ENCODE measurements at regions not wholly inside any gene's neighbourhood (a gene's known extent, or its start where the extent isn't known, plus 50 kb on each side); places are given as distances from the start of the nearest gene placed in this dataset.
A peak's percentile ranks its signal among the peaks of the same experiment; 100 is the strongest.

GRCh38 chr9:30714389-30714788, 1670.1 kb upstream of the ACO1 start:
- DNase-seq (ENCODE audit: low read depth) = no peak
- no peak overlapping the region for H3K4me3 ChIP-seq (ENCODE audit: low read depth, low read length)
- no peaks in the 10 kb centered on the region for H3K27me3 ChIP-seq (ENCODE audit: control insufficient read depth, insufficient read depth, low read length)
- no peak for TF ChIP-seq CTCF (IDR thresholded peaks at IDR 0.05; ENCODE audit: insufficient read depth, low read length, poor library complexity, severe bottlenecking)
- H3K36me3 ChIP-seq (ENCODE audit: control insufficient read depth, insufficient read depth, low read length) = no peaks in the 10 kb centered on the region

GRCh38 chr9:30718483-30718882, 1666.0 kb upstream of the ACO1 start:
- no peak overlapping the region for H3K4me3 ChIP-seq (ENCODE audit: low read depth, low read length)
- DNase-seq (ENCODE audit: low read depth) = no peak
- no peak for TF ChIP-seq CTCF (IDR thresholded peaks at IDR 0.05; ENCODE audit: insufficient read depth, low read length, poor library complexity, severe bottlenecking)

GRCh38 chr9:30722065-30722464, 1662.4 kb upstream of the ACO1 start:
- Histone ChIP-seq H3K36me3 (ENCODE audit: control insufficient read depth, insufficient read depth, low read length) (no peaks in the 10 kb centered on the region), H3K27me3 (ENCODE audit: control insufficient read depth, insufficient read depth, low read length) (no peaks in the 10 kb centered on the region), H3K4me3 (ENCODE audit: low read depth, low read length) (no peak overlapping the region)
- no peak for TF ChIP-seq CTCF (IDR thresholded peaks at IDR 0.05; ENCODE audit: insufficient read depth, low read length, poor library complexity, severe bottlenecking)
- DNase-seq (ENCODE audit: low read depth) = no peak

More at GRCh38 chr9:30718483-30718882, 1666.0 kb upstream of the ACO1 start:
- Histone ChIP-seq H3K36me3 (ENCODE audit: control insufficient read depth, insufficient read depth, low read length) (no peaks in the 10 kb centered on the region), H3K27me3 (ENCODE audit: control insufficient read depth, insufficient read depth, low read length) (no peaks in the 10 kb centered on the region)

- DNase-seq (ENCODE audit: low read depth) = peak; percentile 19
- Histone ChIP-seq H3K4me3 (ENCODE audit: low read depth, low read length) (no peak overlapping the region), H3K27me3 (ENCODE audit: control insufficient read depth, insufficient read depth, low read length) (no peaks in the 10 kb centered on the region), H3K36me3 (ENCODE audit: control insufficient read depth, insufficient read depth, low read length) (no peaks in the 10 kb centered on the region)
- no peak for TF ChIP-seq CTCF (IDR thresholded peaks at IDR 0.05; ENCODE audit: insufficient read depth, low read length, poor library complexity, severe bottlenecking)
Measured at GRCh38 chr9:30723656-30724055, 1660.8 kb upstream of the ACO1 start.

- Histone ChIP-seq H3K27me3 (ENCODE audit: control insufficient read depth, insufficient read depth, low read length) (no peaks in the 10 kb centered on the region), H3K4me3 (ENCODE audit: low read depth, low read length) (no peak overlapping the region), H3K36me3 (ENCODE audit: control insufficient read depth, insufficient read depth, low read length) (no peaks in the 10 kb centered on the region)
- no peak for TF ChIP-seq CTCF (IDR thresholded peaks at IDR 0.05; ENCODE audit: insufficient read depth, low read length, poor library complexity, severe bottlenecking)
- no peak for DNase-seq (ENCODE audit: low read depth)
Measured at GRCh38 chr9:30732060-30732459, 1652.4 kb upstream of the ACO1 start.

- Histone ChIP-seq H3K4me3 (ENCODE audit: low read depth, low read length) (no peak overlapping the region), H3K27me3 (ENCODE audit: control insufficient read depth, insufficient read depth, low read length) (no peaks in the 10 kb centered on the region), H3K36me3 (ENCODE audit: control insufficient read depth, insufficient read depth, low read length) (no peaks in the 10 kb centered on the region)
- TF ChIP-seq CTCF (IDR thresholded peaks at IDR 0.05; ENCODE audit: insufficient read depth, low read length, poor library complexity, severe bottlenecking) = no peak
- no peak for DNase-seq (ENCODE audit: low read depth)
Measured at GRCh38 chr9:30744871-30745270, 1639.6 kb upstream of the ACO1 start.

Data from kidney epithelial cell (primary cell).